H7 (cell line): ENCODE measurements at regions not wholly inside any gene's neighbourhood (a gene's known extent, or its start where the extent isn't known, plus 50 kb on each side); places are given as distances from the start of the nearest gene placed in this dataset.
"Not testable (repeated sequence)": the region's sequence is repeated elsewhere in the genome, so short reads cannot be mapped to it uniquely, and the experiment has no call there.

Source experiments
- DNase-seq: peaks from one replicate; pipeline ENCODE4 v3.0.0; 2012
- H3K27me3 ChIP-seq: 2 replicates; pipeline ENCODE4 v1.6.0; 2011; ENCODE audit warnings: mild to moderate bottlenecking, low read length; ENCODE audit not compliant: control insufficient read depth, insufficient read depth
- H3K36me3 ChIP-seq: replicated peaks from 2 replicates; pipeline ENCODE4 v1.5.1; 2011; ENCODE audit warnings: low read length; ENCODE audit not compliant: control insufficient read depth, insufficient read depth
- H3K4me3 ChIP-seq: 2 replicates; pipeline ENCODE4 v1.5.1; 2011; ENCODE audit warnings: low read depth, mild to moderate bottlenecking, control low read depth, low read length, moderate library complexity; ENCODE audit not compliant: insufficient read depth

DNA sequence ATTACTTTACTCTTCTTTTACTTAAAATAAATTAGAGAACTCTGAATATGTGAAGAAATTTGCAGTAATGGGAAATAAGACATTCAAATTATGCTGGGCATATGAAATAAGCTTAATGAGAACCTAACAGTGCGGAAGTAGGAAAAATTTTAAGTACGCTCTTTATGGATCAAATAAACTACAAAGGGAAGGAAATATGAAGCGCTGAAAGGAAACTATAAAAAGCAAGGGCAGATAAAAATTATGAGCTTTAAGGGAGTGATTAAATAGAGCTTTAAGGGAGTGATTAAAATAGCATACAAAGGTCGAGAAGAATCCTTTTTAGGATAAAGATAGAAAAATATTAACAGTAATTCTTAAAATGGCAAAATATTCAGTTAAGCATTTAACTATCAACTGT, 118.3 kb upstream of the AADACL2 start:
- H3K27me3 ChIP-seq = no peaks in the 10 kb centered on the region
- H3K36me3 ChIP-seq = no peaks in the 10 kb centered on the region
- no peak for DNase-seq
- no peak overlapping the region for H3K4me3 ChIP-seq

GRCh38 chr3:151612115-151612514, 121.6 kb upstream of the AADACL2 start:
- Histone ChIP-seq H3K4me3 (no peak overlapping the region), H3K36me3 (no peaks in the 10 kb centered on the region), H3K27me3 (no peaks in the 10 kb centered on the region)
- DNase-seq = no peak

DNA sequence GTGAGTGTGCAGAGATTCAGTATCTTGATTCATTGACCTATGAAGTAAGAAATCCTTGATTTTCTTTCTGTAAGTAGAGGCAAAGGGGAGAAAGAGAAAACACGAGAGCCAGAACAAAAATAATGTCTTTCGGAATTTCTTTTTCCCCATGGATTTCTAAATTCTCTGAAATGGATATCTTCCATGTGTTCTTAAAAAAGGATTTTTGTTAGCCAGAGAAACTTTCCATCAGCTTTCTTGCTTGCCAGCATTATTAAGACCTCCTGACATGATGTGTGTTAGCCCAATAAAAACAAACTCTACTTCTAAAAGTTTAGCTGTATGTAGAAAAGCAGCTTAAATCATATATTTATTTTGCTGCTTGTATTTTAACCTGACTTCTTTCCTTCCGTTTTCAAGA, 122.3 kb upstream of the AADACL2 start:
- Histone ChIP-seq H3K27me3 (no peaks in the 10 kb centered on the region), H3K4me3 (no peak overlapping the region), H3K36me3 (no peaks in the 10 kb centered on the region)
- no peak for DNase-seq

GRCh38 chr3:151609491-151609890, 124.2 kb upstream of the AADACL2 start:
- no peaks in the 10 kb centered on the region for H3K27me3 ChIP-seq
- no peak for DNase-seq
- no peaks in the 10 kb centered on the region for H3K36me3 ChIP-seq
- no peak overlapping the region for H3K4me3 ChIP-seq

GRCh38 chr3:151604891-151605290, 128.8 kb upstream of the AADACL2 start:
- Histone ChIP-seq H3K36me3 (no peaks in the 10 kb centered on the region), H3K27me3 (no peaks in the 10 kb centered on the region), H3K4me3 (no peak overlapping the region)
- DNase-seq = no peak

DNA sequence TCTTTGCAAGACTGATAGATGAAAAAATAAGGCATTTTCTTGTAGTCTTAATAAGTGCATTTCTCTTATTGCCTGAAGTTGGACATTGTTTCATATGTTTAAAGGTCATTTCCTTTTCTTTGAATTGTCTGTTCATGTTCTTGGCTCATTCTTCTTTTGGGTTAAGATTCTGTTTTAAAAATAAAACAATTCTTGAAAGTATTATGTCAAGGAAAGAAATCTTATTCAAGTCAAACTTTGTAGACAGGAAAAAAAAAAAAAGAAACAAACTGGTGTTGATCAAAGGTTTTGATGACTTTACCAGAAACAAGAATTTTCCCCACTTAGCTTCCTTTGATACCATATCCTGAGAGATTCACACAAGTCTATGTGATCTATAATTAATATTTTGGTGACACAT, 132.9 kb upstream of the AADACL2 start:
- H3K4me3 ChIP-seq = no peak overlapping the region
- no peaks in the 10 kb centered on the region for H3K27me3 ChIP-seq
- no peaks in the 10 kb centered on the region for H3K36me3 ChIP-seq
- DNase-seq = no peak

- peak; percentile 6 for DNase-seq
- Histone ChIP-seq H3K36me3 (no peaks in the 10 kb centered on the region), H3K27me3 (no peaks in the 10 kb centered on the region), H3K4me3 (no peak overlapping the region)
Measured at GRCh38 chr3:151599103-151599672, 134.5 kb upstream of the AADACL2 start.

DNA sequence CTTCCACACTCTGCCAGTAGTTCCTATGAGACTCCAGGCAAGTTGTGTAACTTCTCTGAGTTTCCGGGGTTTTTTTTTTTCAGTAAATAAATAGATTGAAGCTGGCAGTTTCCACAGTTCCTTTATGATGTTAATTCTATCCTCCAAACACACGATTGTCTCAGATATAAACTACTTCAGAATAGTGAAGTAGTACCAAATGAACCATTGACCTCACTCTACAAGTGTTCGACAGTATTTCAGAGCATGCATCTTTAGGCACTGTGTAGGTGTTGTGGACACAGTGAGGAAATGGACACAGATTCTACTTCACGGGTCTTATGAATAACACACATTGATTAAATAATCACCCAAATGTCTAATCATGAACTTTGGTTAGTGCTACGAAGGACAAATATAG, 136.1 kb upstream of the IGSF10 start:
- Histone ChIP-seq H3K4me3 (no peak overlapping the region), H3K27me3 (no peaks in the 10 kb centered on the region), H3K36me3 (no peaks in the 10 kb centered on the region)
- no peak for DNase-seq

- Histone ChIP-seq H3K4me3 (no peak overlapping the region), H3K36me3 (no peaks in the 10 kb centered on the region), H3K27me3 (no peaks in the 10 kb centered on the region)
- DNase-seq = no peak
Measured at GRCh38 chr3:151593928-151594327, 133.1 kb upstream of the IGSF10 start.

GRCh38 chr3:151592287-151592686, 131.4 kb upstream of the IGSF10 start:
- DNase-seq = peak; percentile 37
- Histone ChIP-seq H3K4me3 (no peak overlapping the region), H3K27me3 (no peaks in the 10 kb centered on the region), H3K36me3 (no peaks in the 10 kb centered on the region)

DNA sequence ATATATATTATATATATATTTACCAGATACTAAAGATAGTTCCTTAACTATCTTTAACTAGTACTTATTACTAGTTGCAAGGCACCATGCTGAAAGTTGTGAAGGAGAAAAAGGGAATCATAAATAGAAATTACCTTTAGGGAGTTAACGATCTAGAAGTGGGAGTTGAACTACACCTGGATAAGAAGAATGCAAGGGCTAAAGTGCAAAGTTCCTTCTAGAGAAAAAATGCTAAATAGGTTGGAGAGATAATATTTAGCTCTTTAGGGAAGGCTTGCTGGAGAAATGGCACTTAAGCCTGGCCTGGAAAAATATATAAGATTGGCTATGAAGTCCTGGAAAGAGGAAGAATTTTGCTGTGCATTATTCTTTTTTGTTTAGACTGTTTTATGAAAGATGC, 130.6 kb upstream of the IGSF10 start:
- no peaks in the 10 kb centered on the region for H3K27me3 ChIP-seq
- no peak overlapping the region for H3K4me3 ChIP-seq
- no peak for DNase-seq
- H3K36me3 ChIP-seq = no peaks in the 10 kb centered on the region

DNA sequence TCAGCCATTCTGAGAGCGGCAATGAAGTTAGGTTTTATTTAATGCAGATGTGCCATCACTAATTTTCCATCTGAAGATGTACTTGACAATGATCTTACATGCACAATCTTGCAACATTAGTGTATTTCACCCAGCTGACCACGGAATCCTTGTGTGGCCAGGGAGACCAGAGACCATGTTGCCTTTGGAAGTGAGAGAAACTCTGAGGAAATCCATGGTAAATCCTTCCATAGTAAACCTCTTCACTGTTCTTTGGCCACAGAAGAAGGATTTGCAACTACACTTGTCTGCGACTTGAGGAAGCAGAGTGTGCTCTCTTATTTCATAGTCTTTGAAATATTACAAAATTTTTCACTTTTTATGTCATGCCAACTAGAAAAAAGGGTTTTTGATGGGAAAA, 128.4 kb upstream of the IGSF10 start:
- Histone ChIP-seq H3K36me3 (no peaks in the 10 kb centered on the region), H3K27me3 (no peaks in the 10 kb centered on the region), H3K4me3 (no peak overlapping the region)
- no peak for DNase-seq

DNA sequence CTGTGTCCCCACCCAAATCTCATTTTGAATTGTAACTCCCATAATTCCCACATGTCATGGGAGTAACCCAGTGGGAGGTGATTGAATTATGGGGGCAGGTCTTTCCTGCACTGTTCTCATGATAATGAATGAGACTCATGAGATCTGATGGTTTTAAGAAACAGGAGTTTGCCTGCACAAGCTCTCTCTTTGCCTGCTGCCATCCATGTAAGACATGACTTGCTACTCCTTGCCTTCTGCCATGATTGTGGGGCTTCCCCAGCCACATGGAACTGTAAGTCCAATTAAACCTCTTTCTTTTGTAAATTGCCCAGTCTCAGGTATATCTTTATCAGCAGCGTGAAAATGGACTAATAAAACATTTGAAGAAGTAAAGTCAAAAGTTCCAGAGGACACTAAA, 126.8 kb upstream of the IGSF10 start:
- DNase-seq, H3K4me3 ChIP-seq, H3K27me3 ChIP-seq, H3K36me3 ChIP-seq: not testable (repeated sequence)

DNA sequence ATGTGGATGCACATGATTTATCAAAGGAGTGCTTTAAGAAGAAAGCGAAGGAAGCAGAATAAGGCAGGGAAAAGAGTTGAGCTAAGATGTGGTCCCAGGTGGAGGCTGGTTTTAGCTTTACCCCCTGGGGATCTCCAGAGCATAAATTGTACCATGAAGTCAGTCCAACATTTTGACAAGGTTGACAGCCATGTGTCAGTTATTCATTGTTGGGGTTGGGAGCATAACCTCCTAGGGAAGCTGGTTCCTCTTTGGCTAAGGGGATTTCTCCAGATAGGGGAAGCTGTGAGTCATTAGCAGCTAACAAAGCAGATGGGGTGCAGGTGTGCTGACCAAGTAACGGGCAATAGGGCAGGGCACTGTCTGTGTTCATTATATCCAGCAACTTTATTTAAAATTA, 123.7 kb upstream of the IGSF10 start:
- no peaks in the 10 kb centered on the region for H3K27me3 ChIP-seq
- DNase-seq = no peak
- no peak overlapping the region for H3K4me3 ChIP-seq
- no peaks in the 10 kb centered on the region for H3K36me3 ChIP-seq

DNA sequence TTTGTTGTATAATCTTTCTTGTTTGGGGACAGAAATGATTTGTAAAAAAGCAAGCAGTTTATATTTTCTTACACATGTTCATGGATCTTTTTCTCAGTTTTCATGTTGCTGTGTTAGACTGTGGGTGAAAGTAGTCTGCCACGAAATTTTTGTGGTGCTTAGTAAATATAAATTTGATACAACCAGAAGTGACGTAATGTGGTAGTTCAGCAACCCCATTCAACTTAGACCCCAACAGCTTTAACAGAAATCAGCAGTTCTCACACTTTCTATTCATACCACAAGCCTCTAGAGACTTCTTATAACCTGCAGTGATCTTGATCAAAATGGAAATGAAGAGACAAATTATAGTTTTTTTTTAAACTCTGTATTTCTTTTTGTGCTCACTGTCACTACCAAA, 120.2 kb upstream of the IGSF10 start:
- Histone ChIP-seq H3K27me3 (no peaks in the 10 kb centered on the region), H3K4me3 (no peak overlapping the region), H3K36me3 (no peaks in the 10 kb centered on the region)
- DNase-seq = no peak

DNA sequence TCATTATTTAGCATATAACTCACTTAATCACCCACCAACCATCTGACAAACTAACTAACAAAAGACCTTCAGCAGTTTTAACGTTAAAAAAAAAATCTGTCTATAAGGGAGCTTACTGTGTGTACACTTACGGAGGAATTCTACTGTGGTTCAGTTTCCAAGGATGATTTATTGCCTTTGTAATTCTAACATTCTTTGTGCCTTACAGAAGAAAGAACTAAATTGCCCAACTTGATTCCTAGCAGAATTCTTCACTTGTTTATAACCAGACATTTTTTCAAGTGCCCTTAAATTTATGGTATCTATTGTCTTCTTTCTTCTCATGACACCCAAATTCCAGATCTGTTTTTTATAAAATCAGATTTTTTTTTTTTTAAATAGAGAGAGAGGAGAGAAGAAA, 119.7 kb upstream of the IGSF10 start:
- Histone ChIP-seq H3K4me3 (no peak overlapping the region), H3K36me3 (no peaks in the 10 kb centered on the region), H3K27me3 (no peaks in the 10 kb centered on the region)
- no peak for DNase-seq
